ENCODE measurements at regions not wholly inside any gene's neighbourhood (a gene's known extent, or its start where the extent isn't known, plus 50 kb on each side); places are given as distances from the start of the nearest gene placed in this dataset.
A peak's percentile ranks its signal among the peaks of the same experiment; 100 is the strongest.

DNA sequence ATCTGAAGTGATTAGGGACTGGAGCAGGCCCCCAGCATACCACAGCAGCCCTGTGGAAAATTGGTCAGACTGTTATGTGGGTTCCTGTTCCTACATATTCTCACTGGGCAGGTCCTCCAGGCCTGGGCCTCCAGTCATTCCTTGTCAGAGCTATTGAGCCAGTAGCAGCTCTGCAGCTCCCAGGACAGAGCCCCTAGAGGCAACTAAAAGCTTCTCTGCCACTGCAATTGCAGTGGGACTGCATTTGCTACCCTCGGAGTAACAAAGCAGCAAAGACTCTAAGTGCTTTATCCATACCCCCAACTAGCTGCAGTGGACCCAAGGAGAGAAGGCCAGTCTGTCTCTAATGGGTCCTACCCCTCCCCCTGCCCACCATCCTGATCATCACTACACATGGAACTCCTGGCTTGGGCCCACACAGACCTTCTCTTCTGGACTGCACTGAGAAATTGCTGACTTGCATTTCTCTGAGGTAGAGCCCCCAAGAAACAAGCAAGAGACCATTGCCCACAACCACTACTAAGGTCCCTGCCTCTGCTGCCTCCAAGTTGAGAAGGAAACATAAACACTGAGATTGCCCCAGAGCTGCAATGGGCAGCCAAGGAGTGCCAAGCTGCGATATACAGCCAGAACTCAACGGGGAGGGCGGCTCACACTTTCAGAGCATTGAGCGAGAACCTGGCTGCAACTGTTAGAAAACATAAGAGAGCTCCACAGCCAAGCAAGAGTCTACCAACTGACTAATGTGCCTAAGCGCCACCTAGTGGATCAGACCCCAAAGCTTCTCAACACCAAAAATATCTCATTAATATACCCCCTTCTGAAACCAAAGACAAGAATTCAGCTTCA, 738.7 kb upstream of the NDST4 start:
- Histone ChIP-seq H3K4ac (ENCODE audit: low read depth, low read length) (no peak overlapping the region), H2BK5ac (ENCODE audit: low read depth, low read length, poor library complexity, severe bottlenecking) (no peak overlapping the region), H2BK20ac (ENCODE audit: low read depth, low read length) (no peak overlapping the region), H3K14ac (replicated peaks; ENCODE audit: low read depth, low read length) (no peak overlapping the region), H3K9ac (ENCODE audit: low read depth, low read length) (no peak overlapping the region), H2BK15ac (ENCODE audit: low read depth, low read length) (no peak overlapping the region), H2AFZ (replicated peaks; ENCODE audit: low read length, poor library complexity) (no peak overlapping the region), H3K56ac (ENCODE audit: extremely low read depth, insufficient read depth, low read length) (no peak overlapping the region), H2AK9ac (replicated peaks; ENCODE audit: low read depth, low read length, poor library complexity) (no peak overlapping the region), H3K4me3 (ENCODE audit: insufficient read depth, low read depth, low read length) (no peak overlapping the region), H3K4me1 (ENCODE audit: control insufficient read depth, insufficient read depth, low read length) (no peaks in the 10 kb centered on the region), H3K23ac (ENCODE audit: low read depth, low read length) (no peak overlapping the region), H3K79me1 (ENCODE audit: low read depth in 1 of 2, low read length in 2 of 2) (no peaks in the 10 kb centered on the region), H4K8ac (ENCODE audit: low read depth in 2 of 2, low read length in 2 of 2) (no peak overlapping the region), H4K5ac (ENCODE audit: low read depth, low read length) (no peak overlapping the region), H3K9me3 (ENCODE audit: control insufficient read depth, insufficient read depth, low read length) (peaks cover 20% of the 10 kb centered on the region), H2BK120ac (ENCODE audit: low read depth, low read length) (no peak overlapping the region), H3K18ac (ENCODE audit: low read depth, low read length) (no peak overlapping the region), H4K20me1 (ENCODE audit: insufficient read depth, low read length) (no peaks in the 10 kb centered on the region), H4K91ac (ENCODE audit: insufficient read depth, low read depth, low read length) (no peak overlapping the region), H3K27me3 (ENCODE audit: control insufficient read depth, insufficient read depth, low read length) (no peaks in the 10 kb centered on the region), H3K27ac (ENCODE audit: insufficient read depth, low read length) (no peak overlapping the region), H3K4me2 (ENCODE audit: low read depth, low read length) (no peak overlapping the region), H3K36me3 (ENCODE audit: control insufficient read depth, insufficient read depth, low read length) (no peaks in the 10 kb centered on the region), H3K9me1 (ENCODE audit: insufficient read depth, low read length) (no peaks in the 10 kb centered on the region), H2AK5ac (ENCODE audit: low read depth, low read length) (no peak overlapping the region)
- intact Hi-C loops (cut with micrococcal nuclease) (no loop called here), dilution Hi-C loops (cut with HindIII; ENCODE audit: low sequenced_read_pairs, unreplicated experiment) (no loop called here), in situ Hi-C loops (cut with MboI; ENCODE audit: low sequenced_read_pairs) (no loop called here)
- DNase-seq, result no peak
- ChIA-PET POLR2A (ENCODE audit: unreplicated experiment) (no interaction called here), CTCF (no interaction called here)
- no peak for TF ChIP-seq CEBPB (IDR thresholded peaks at IDR 0.05; ENCODE audit: low read depth, low read length)
- peak; percentile 82 for TF ChIP-seq MAFK (IDR thresholded peaks at IDR 0.05; ENCODE audit: low read depth, low read length)
- TF ChIP-seq CHD1 (IDR thresholded peaks at IDR 0.05; ENCODE audit: low read depth, low read length), result no peak
- TF ChIP-seq, protein P1, sequence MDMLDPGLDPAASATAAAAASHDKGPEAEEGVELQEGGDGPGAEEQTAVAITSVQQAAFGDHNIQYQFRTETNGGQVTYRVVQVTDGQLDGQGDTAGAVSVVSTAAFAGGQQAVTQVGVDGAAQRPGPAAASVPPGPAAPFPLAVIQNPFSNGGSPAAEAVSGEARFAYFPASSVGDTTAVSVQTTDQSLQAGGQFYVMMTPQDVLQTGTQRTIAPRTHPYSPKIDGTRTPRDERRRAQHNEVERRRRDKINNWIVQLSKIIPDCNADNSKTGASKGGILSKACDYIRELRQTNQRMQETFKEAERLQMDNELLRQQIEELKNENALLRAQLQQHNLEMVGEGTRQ (IDR thresholded peaks at IDR 0.05; ENCODE audit: low read depth, low read length), result no peak
- no TSS peak for BruUV-seq (replicated peaks)
- WGBS, 2 experiments (ENCODE audit: extremely low coverage in 2 of 2, insufficient read length in 1 of 2), result 21% methylated on average over 3 of the region's 6 CpGs; no CpG with 5 or more reads in 1 of the 2 experiments
- no peak for ATAC-seq (ENCODE audit: low read depth)

Data from IMR-90 (cell line).